ENCODE measurements at regions not wholly inside any gene's neighbourhood (a gene's known extent, or its start where the extent isn't known, plus 50 kb on each side); places are given as distances from the start of the nearest gene placed in this dataset.

DNA sequence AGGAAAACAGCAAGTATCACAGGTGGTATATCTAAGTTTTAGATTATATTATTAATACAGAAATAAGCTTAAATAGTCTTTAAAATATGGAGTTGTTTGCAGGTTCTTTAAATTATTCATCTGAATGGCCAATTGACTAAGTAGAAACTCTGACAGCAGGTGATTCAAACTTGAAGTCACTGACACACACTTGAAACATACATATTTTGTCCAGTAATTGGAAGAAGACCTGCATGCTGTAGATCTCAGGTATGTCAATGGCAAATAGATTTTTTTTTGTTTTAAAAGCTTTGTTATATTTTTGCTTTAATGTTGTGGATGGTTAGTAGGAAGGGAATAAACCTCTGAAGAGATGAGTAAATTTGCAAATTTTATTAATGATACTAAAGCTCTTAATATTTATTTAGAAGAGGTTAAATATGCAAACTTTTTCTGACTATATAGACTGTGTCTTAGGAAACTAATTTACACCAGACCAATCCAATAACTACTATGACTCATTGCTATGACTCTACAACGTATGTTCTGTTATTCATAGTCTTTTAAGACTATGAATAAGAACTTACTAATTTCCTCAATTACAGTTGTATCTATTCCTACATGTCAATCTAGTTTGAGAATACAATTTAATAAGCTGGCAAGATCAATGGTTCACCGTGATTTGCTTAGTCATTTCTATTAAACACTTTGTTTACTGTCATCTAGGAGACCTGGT, 53.9 kb upstream of the RORB start:
- WGBS, 2 donors = 20 to 40% methylated on average over 2 of the region's 2 CpGs
- no peaks in the 10 kb centered on the region for H3K27me3 ChIP-seq
- H3K4me1 ChIP-seq = no peaks in the 10 kb centered on the region
- H3K36me3 ChIP-seq = no peaks in the 10 kb centered on the region
- no peaks in the 10 kb centered on the region for H3K9me3 ChIP-seq
- intact Hi-C loops (cut with DNase I) = no loop called here
- no peak overlapping the region for H3K27ac ChIP-seq
- no peak overlapping the region for H3K4me3 ChIP-seq
- no peak for DNase-seq
- TF ChIP-seq, protein P1, sequence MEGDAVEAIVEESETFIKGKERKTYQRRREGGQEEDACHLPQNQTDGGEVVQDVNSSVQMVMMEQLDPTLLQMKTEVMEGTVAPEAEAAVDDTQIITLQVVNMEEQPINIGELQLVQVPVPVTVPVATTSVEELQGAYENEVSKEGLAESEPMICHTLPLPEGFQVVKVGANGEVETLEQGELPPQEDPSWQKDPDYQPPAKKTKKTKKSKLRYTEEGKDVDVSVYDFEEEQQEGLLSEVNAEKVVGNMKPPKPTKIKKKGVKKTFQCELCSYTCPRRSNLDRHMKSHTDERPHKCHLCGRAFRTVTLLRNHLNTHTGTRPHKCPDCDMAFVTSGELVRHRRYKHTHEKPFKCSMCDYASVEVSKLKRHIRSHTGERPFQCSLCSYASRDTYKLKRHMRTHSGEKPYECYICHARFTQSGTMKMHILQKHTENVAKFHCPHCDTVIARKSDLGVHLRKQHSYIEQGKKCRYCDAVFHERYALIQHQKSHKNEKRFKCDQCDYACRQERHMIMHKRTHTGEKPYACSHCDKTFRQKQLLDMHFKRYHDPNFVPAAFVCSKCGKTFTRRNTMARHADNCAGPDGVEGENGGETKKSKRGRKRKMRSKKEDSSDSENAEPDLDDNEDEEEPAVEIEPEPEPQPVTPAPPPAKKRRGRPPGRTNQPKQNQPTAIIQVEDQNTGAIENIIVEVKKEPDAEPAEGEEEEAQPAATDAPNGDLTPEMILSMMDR (IDR thresholded peaks at IDR 0.05) = no peak
- TF ChIP-seq POLR2A (IDR thresholded peaks at IDR 0.05) = no peak

DNA sequence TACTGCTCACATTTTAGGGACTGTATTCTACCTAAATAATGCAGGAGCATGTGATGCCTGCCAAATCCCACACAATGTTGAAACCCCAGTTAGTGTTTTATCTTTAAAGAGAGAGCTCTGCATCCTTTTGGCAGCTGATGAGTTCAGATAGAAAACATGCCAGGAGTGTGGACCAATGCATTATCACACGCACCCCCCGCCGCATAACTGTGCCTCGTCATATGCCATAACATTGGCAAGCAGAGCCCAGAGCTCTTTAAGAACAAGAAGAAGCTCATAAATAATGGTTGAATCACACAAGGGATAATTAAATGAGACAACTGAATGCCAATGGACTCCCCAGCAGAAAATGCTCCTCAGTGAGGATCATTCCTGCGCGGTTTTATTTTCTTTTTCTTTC, 52.8 kb upstream of the RORB start:
- H3K4me3 ChIP-seq = no peak overlapping the region
- H3K4me1 ChIP-seq = no peaks in the 10 kb centered on the region
- DNase-seq = no peak
- TF ChIP-seq POLR2A (IDR thresholded peaks at IDR 0.05) = no peak
- TF ChIP-seq, protein P1 (IDR thresholded peaks at IDR 0.05) = no peak
- no peak overlapping the region for H3K27ac ChIP-seq
- WGBS, 2 donors = 85 to 90% methylated on average over 6 of the region's 6 CpGs
- no peaks in the 10 kb centered on the region for H3K36me3 ChIP-seq
- H3K9me3 ChIP-seq = no peaks in the 10 kb centered on the region
- intact Hi-C loops (cut with DNase I) = no loop called here
- no peaks in the 10 kb centered on the region for H3K27me3 ChIP-seq

Small RNAs in the stretch of these regions (small RNA-seq; reads per million reads assigned to genes)
- 0 to 0.27 (median 0) reads per million in 4 donors for gene RNA5SP286
